BJ (cell line): ENCODE measurements at regions not wholly inside any gene's neighbourhood (a gene's known extent, or its start where the extent isn't known, plus 50 kb on each side); places are given as distances from the start of the nearest gene placed in this dataset.

Source experiments
- CTCF ChIA-PET: fragments of 350-600 bp; formaldehyde crosslinking; extraction: SDS; loops from one replicate; lab custom pipeline; 2021; ENCODE audit warnings: antibody characterized with exemption, inconsistent platforms; lab: Yijun Ruan, JAX
- POLR2A ChIA-PET: fragments of 300-600 bp; sonication (Branson Sonifier 250); formaldehyde crosslinking; extraction: SDS; loops from one replicate; lab custom pipeline; 2021; ENCODE audit warnings: antibody characterized with exemption; lab: Charles Lee
- DNase-seq: peaks from one replicate; pipeline ENCODE4 v3.0.0-alpha.2; 2011; ENCODE audit warnings: low read depth
- H3K27me3 ChIP-seq: 2 replicates; pipeline ENCODE4 v1.6.0; 2011; ENCODE audit warnings: low read length; ENCODE audit not compliant: control insufficient read depth, insufficient read depth
- H3K36me3 ChIP-seq: 2 replicates; pipeline ENCODE4 v1.5.1; 2011; ENCODE audit warnings: low read length; ENCODE audit not compliant: control insufficient read depth, insufficient read depth
- H3K4me3 ChIP-seq: 2 replicates; pipeline ENCODE4 v1.5.1; 2011; ENCODE audit warnings: low read depth, mild to moderate bottlenecking, control low read depth, low read length
- CTCF ChIP-seq: IDR thresholded peaks from 2 replicates; pipeline ENCODE4 v1.5.1; 2011; ENCODE audit warnings: low read depth, mild to moderate bottlenecking, control low read depth, inconsistent platforms, low read length, moderate library complexity; ENCODE audit not compliant: insufficient read depth

- TF ChIP-seq CTCF = no peak
- DNase-seq = no peak
- ChIA-PET POLR2A (no interaction called here), CTCF (no interaction called here)
- no peak overlapping the region for H3K4me3 ChIP-seq
- peaks cover 2% of the 10 kb centered on the region for H3K27me3 ChIP-seq
- no peaks in the 10 kb centered on the region for H3K36me3 ChIP-seq
Observed at GRCh38 chr11:119791701-119792151, 62.7 kb upstream of the NECTIN1 start.

- no peak for DNase-seq
- POLR2A ChIA-PET = no interaction called here
- no peak for TF ChIP-seq CTCF
- no peak overlapping the region for H3K4me3 ChIP-seq
- no peaks in the 10 kb centered on the region for H3K36me3 ChIP-seq
- CTCF ChIA-PET = interaction anchor here (1.2 kb wide), 1 partner anchor 1619 kb away, joined by 3 read pairs; no protein-coding TSS in a partner anchor
- peaks cover 2% of the 10 kb centered on the region for H3K27me3 ChIP-seq
Observed at GRCh38 chr11:119791047-119791446, 62.0 kb upstream of the NECTIN1 start.

GRCh38 chr11:119790476-119790875, 61.5 kb upstream of the NECTIN1 start:
- no peaks in the 10 kb centered on the region for H3K36me3 ChIP-seq
- no peak overlapping the region for H3K4me3 ChIP-seq
- TF ChIP-seq CTCF = no peak
- DNase-seq = no peak
- POLR2A ChIA-PET = no interaction called here
- peaks cover 2% of the 10 kb centered on the region for H3K27me3 ChIP-seq
- CTCF ChIA-PET = interaction anchor here (0.8 to 1.2 kb wide), 3 partner anchors 49 to 1619 kb away, joined by 3 read pairs; no protein-coding TSS in a partner anchor

DNA sequence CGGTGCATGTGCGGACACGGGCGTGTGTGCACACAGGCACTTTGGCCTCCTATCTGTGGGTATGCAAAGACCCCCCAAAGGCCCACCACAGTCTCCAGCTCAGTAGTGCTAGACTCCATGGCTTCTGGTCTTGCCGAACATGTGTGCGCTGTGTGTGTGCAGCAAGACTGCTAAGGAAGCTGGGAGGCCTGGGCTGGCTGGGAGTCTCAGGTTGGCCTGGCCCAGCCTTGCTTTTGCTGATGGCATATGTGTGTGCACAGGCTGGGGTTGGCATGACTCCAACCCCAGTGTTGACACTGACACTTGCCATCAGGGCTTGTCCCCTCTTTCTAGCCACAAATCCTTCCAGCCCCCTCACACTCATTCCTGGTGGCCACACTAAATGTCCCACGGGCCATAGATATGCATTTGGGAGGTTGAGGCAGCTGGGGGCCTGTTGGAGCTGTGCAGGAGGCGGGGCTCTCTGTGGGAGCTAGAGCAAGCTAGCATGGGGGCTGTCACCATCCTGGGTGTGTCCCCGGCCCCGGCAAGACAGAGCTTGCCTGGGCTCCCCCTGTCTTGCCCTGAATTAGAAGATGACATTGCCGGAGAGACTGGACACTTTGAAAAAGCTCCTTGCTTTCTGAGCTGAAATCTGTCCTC, 60.9 kb upstream of the NECTIN1 start:
- no peak for TF ChIP-seq CTCF
- POLR2A ChIA-PET = no interaction called here
- DNase-seq = no peak
- Histone ChIP-seq H3K36me3 (no peaks in the 10 kb centered on the region), H3K4me3 (no peak overlapping the region), H3K27me3 (peaks cover 2% of the 10 kb centered on the region)
- CTCF ChIA-PET = interaction anchor here (0.8 to 1.2 kb wide), 3 partner anchors 48 to 1618 kb away, joined by 3 read pairs; no protein-coding TSS in a partner anchor

- no peak for DNase-seq
- Histone ChIP-seq H3K27me3 (no peaks in the 10 kb centered on the region; the same call in 1 of the 2 replicates), H3K4me3 (no peak overlapping the region), H3K36me3 (no peaks in the 10 kb centered on the region)
- TF ChIP-seq CTCF = no peak
- ChIA-PET POLR2A (no interaction called here), CTCF (no interaction called here)
Observed at GRCh38 chr11:119788911-119789560, 60.0 kb upstream of the NECTIN1 start.
